PC-3 (cell line): ENCODE measurements at regions not wholly inside any gene's neighbourhood (a gene's known extent, or its start where the extent isn't known, plus 50 kb on each side); places are given as distances from the start of the nearest gene placed in this dataset.

Experiments used
- ATAC-seq: fragments of 200-7000 bp; cut with Tn5 transposase; 2 replicates; pipeline ENCODE4 v1.9.1; 2020; ENCODE audit warnings: mild to moderate bottlenecking, moderate library complexity
- BruUV-seq: library from RNA; stranded (reverse); fragments of 400-500 nt; replicated peaks from 2 replicates; lab custom pipeline; 2021; lab: Mats Ljungman, UMichigan
- CTCF ChIA-PET: fragments of 300-600 bp; sonication (Branson Sonifier 250); formaldehyde crosslinking; loops from one replicate; lab custom pipeline; 2022; ENCODE audit warnings: antibody characterized with exemption; lab: Charles Lee
- POLR2A ChIA-PET: fragments of 300-600 bp; sonication (Branson Sonifier 250); formaldehyde crosslinking; loops from one replicate; lab custom pipeline; 2022; ENCODE audit warnings: antibody characterized with exemption; ENCODE audit not compliant: unreplicated experiment; lab: Charles Lee
- DNase-seq: peaks from one replicate; pipeline ENCODE4 v3.0.0-alpha.2; 2015
- H2AFZ ChIP-seq: fragments of 300-600 bp; sonication (generic); 2 replicates; pipeline ENCODE4 v1.6.0; 2016; ENCODE audit warnings: antibody characterized with exemption, low read length
- H3F3A ChIP-seq: fragments of 300-600 bp; sonication (generic); one replicate; pipeline ENCODE4 v1.6.0; 2017; ENCODE audit warnings: antibody characterized with exemption, low read length, control low read depth, mild to moderate bottlenecking; ENCODE audit not compliant: unreplicated experiment
- H3K27ac ChIP-seq: fragments of 300-600 bp; sonication (generic); 2 replicates; pipeline ENCODE4 v1.5.1; 2016; ENCODE audit warnings: mild to moderate bottlenecking, low read length
- H3K27me3 ChIP-seq: fragments of 300-600 bp; sonication (generic); 2 replicates; pipeline ENCODE4 v1.6.1; 2016; ENCODE audit warnings: low read length, mixed read lengths
- H3K36me3 ChIP-seq: fragments of 300-600 bp; sonication (generic); 2 replicates; pipeline ENCODE4 v1.6.1; 2016; ENCODE audit warnings: low read depth, mixed run types, low read length, mixed read lengths
- H3K4me1 ChIP-seq: fragments of 300-600 bp; sonication (generic); 2 replicates; pipeline ENCODE4 v1.5.1; 2016; ENCODE audit warnings: low read length; ENCODE audit not compliant: insufficient read depth
- H3K4me2 ChIP-seq: fragments of 300-600 bp; sonication (generic); 2 replicates; pipeline ENCODE4 v1.6.0; 2016; ENCODE audit warnings: low read length
- H3K4me3 ChIP-seq: fragments of 300-600 bp; sonication (generic); 2 replicates; pipeline ENCODE4 v1.5.1; 2016; ENCODE audit warnings: mild to moderate bottlenecking, low read length, mixed read lengths
- H3K79me2 ChIP-seq: fragments of 300-600 bp; sonication (generic); 2 replicates; pipeline ENCODE4 v1.6.1; 2017; ENCODE audit warnings: low read length, mixed read lengths
- H3K9ac ChIP-seq: fragments of 300-600 bp; sonication (generic); 2 replicates; pipeline ENCODE4 v1.6.0; 2016; ENCODE audit warnings: mild to moderate bottlenecking, low read length
- H3K9me2 ChIP-seq: fragments of 300-600 bp; sonication (generic); replicated peaks from 2 replicates; pipeline ENCODE4 v1.6.1; 2016; ENCODE audit warnings: mixed run types, low read length, mixed read lengths
- H3K9me3 ChIP-seq: fragments of 300-600 bp; sonication (generic); 2 replicates; pipeline ENCODE4 v1.6.1; 2016; ENCODE audit warnings: low read length, mixed read lengths
- H4K20me1 ChIP-seq: fragments of 300-600 bp; sonication (generic); 2 replicates; pipeline ENCODE4 v1.6.1; 2016; ENCODE audit warnings: low read length, mixed read lengths
- EZH2 ChIP-seq: fragments of 300-600 bp; sonication (generic); IDR thresholded peaks from one replicate; pipeline ENCODE4 v1.6.1; 2017; ENCODE audit warnings: antibody characterized with exemption, mild to moderate bottlenecking, low read length; ENCODE audit not compliant: unreplicated experiment
- EZH2phosphoT487 ChIP-seq: fragments of 300-600 bp; sonication (generic); IDR thresholded peaks from 2 replicates; pipeline ENCODE4 v1.6.1; 2018; ENCODE audit warnings: mild to moderate bottlenecking, antibody characterized with exemption, low read length, borderline replicate concordance
- intact Hi-C: fragments of 100-400 bp; cut with micrococcal nuclease; formaldehyde crosslinking; loops from 2 replicates; pipeline ENCODE4 v1.9.0; 2023
- TF ChIP-seq, protein P1 (sequence below): fragments of 300-600 bp; sonication (generic); conservative IDR thresholded peaks from 2 replicates; pipeline ENCODE4 v1.5.1; 2017; ENCODE audit warnings: antibody characterized with exemption, low read depth, mild to moderate bottlenecking, low read length

DNA sequence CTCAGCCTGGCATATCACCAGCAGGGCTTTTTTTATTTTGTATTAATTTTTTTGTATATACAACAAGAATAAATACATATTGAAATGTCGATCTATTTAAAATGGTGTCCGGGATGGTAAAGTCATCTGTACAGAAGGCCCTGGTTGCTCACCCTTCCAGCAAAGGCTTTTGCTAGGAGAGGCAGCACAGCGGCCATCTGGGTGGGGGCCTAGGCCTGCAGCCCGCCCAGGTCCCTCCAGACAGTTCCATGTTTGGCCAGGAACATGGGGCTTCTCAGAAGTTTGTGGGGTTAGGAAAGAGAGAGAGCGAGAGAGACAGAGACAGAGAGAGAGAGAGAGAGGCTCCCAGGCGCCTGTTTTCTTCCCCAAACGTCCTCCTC is 152.6 kb upstream of the LYZL2 start:
- Histone ChIP-seq H3K4me1 (peaks cover 16% of the 10 kb centered on the region), H3K9me2 (no peaks in the 10 kb centered on the region), H4K20me1 (no peaks in the 10 kb centered on the region), H3K4me3 (no peak overlapping the region), H3K79me2 (no peaks in the 10 kb centered on the region), H2AFZ (no peak overlapping the region), H3F3A (no peaks in the 10 kb centered on the region), H3K4me2 (no peak overlapping the region), H3K27me3 (no peaks in the 10 kb centered on the region), H3K9me3 (no peaks in the 10 kb centered on the region), H3K36me3 (no peaks in the 10 kb centered on the region), H3K9ac (no peak overlapping the region), H3K27ac (no peak overlapping the region)
- BruUV-seq, result no TSS peak
- no peak for ATAC-seq
- no peak for DNase-seq
- intact Hi-C loops, result loop anchor here (5.0 kb wide), 2 partner anchors 250 to 350 kb away; partner anchors contain the start of gene ZNF438
- ChIA-PET CTCF (interaction anchor here (0.6 to 0.9 kb wide), 2 partner anchors 30 to 1245 kb away, joined by 3 to 7 read pairs; no protein-coding TSS in a partner anchor), POLR2A (interaction anchor here (0.5 kb wide), 1 partner anchor 48 kb away, joined by 7 read pairs; no protein-coding TSS in a partner anchor)
- TF ChIP-seq EZH2, result no peak
- no peak for TF ChIP-seq EZH2phosphoT487
- TF ChIP-seq, protein P1, sequence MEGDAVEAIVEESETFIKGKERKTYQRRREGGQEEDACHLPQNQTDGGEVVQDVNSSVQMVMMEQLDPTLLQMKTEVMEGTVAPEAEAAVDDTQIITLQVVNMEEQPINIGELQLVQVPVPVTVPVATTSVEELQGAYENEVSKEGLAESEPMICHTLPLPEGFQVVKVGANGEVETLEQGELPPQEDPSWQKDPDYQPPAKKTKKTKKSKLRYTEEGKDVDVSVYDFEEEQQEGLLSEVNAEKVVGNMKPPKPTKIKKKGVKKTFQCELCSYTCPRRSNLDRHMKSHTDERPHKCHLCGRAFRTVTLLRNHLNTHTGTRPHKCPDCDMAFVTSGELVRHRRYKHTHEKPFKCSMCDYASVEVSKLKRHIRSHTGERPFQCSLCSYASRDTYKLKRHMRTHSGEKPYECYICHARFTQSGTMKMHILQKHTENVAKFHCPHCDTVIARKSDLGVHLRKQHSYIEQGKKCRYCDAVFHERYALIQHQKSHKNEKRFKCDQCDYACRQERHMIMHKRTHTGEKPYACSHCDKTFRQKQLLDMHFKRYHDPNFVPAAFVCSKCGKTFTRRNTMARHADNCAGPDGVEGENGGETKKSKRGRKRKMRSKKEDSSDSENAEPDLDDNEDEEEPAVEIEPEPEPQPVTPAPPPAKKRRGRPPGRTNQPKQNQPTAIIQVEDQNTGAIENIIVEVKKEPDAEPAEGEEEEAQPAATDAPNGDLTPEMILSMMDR, result no peak

DNA sequence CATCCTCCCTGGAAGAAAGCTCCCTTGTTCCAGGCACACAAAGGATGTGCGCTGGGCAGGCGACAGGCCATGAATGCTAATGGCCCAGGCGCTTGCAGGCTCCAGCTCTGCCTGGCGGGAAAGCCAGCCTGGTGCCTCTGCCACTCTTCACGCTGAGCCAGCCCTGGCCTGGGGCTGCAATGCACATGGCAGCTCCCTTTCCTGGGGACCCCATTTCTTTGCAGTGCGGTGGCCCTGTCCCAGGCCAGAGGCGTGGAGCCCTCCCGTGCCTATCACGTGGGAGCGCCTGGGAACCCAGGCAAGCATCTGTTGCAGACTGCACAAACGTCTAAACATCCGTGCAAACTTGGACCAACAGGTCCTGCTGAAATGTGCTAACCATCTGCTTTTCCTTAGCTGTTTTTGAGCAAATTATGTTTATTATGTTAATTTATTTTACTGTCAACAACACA is 152.1 kb upstream of the LYZL2 start:
- Histone ChIP-seq H3K36me3 (no peaks in the 10 kb centered on the region), H3F3A (no peaks in the 10 kb centered on the region), H4K20me1 (no peaks in the 10 kb centered on the region), H3K4me2 (no peak overlapping the region), H3K9me3 (no peaks in the 10 kb centered on the region), H3K9me2 (no peaks in the 10 kb centered on the region), H3K4me3 (no peak overlapping the region), H3K27me3 (no peaks in the 10 kb centered on the region), H3K79me2 (no peaks in the 10 kb centered on the region), H3K9ac (no peak overlapping the region), H3K4me1 (peaks cover 16% of the 10 kb centered on the region), H2AFZ (no peak overlapping the region), H3K27ac (no peak overlapping the region)
- BruUV-seq, result no TSS peak
- POLR2A ChIA-PET, result no interaction called here
- CTCF ChIA-PET, result no interaction called here
- no peak for TF ChIP-seq EZH2
- TF ChIP-seq EZH2phosphoT487, result no peak
- TF ChIP-seq, protein P1, result no peak
- DNase-seq (no peak), ATAC-seq (no peak)
- intact Hi-C loops, result loop anchor here (5.0 kb wide), 2 partner anchors 251 to 351 kb away; partner anchors contain the start of gene ZNF438

DNA sequence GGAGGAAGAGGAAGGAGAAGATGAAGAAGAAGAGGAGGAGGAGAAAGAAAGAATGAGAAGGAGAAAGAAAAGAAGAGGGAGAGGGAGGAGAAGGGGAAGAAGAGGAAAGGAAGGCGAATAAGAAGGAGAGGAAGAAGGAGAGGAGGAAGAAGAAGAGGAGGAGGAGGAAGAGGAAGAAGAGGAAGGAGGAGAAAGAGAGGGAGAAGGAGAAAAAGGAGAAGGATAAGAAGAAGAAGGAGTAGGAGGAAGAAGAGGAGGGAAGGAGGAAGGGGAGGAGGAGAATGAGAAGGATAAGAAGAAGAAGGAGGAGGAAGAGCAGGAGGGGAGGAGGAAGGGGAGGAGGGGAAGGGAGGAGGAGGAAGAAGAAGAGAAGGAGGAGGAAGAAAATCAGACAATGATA is 149.2 kb upstream of the LYZL2 start:
- intact Hi-C loops, result no loop called here
- Histone ChIP-seq H4K20me1 (no peaks in the 10 kb centered on the region), H3K9me3 (no peaks in the 10 kb centered on the region), H3K79me2 (no peaks in the 10 kb centered on the region), H3K4me2 (no peak overlapping the region), H2AFZ (no peak overlapping the region), H3K36me3 (no peaks in the 10 kb centered on the region), H3K27me3 (no peaks in the 10 kb centered on the region), H3F3A (no peaks in the 10 kb centered on the region), H3K4me3 (no peak overlapping the region), H3K9me2 (no peaks in the 10 kb centered on the region), H3K27ac (no peak overlapping the region), H3K4me1 (peaks cover 16% of the 10 kb centered on the region), H3K9ac (no peak overlapping the region)
- ATAC-seq (no peak), DNase-seq (no peak)
- CTCF ChIA-PET, result no interaction called here
- POLR2A ChIA-PET, result no interaction called here
- no TSS peak for BruUV-seq
- no peak for TF ChIP-seq EZH2
- TF ChIP-seq, protein P1, result no peak
- no peak for TF ChIP-seq EZH2phosphoT487
